ENCODE measurements at regions not wholly inside any gene's neighbourhood (a gene's known extent, or its start where the extent isn't known, plus 50 kb on each side); places are given as distances from the start of the nearest gene placed in this dataset.

GRCh38 chr3:59306436-59306835, 256.6 kb upstream of the CFAP20DC start:
- ChIA-PET POLR2A (no interaction called here), CTCF (interaction anchor here (0.8 to 1.7 kb wide), 6 partner anchors 46 to 552 kb away, joined by 3 to 6 read pairs (median 3); no protein-coding TSS in a partner anchor), RAD21 (ENCODE audit: unreplicated experiment) (interaction anchor here (1.3 to 2.2 kb wide), 3 partner anchors 45 to 551 kb away, joined by 5 to 6 read pairs (median 6); no protein-coding TSS in a partner anchor), SMC1A (ENCODE audit: uncharacterized antibody, unreplicated experiment) (interaction anchor here (0.7 to 2.8 kb wide), 6 partner anchors 8 to 80 kb away, joined by 3 to 9 read pairs (median 3); no protein-coding TSS in a partner anchor)
- no peak for ATAC-seq
- no peak overlapping the region for H3K27ac ChIP-seq (ENCODE audit: control insufficient read depth, insufficient read depth)
- no peak for DNase-seq (ENCODE audit: low read depth, low spot score)
- in situ Hi-C loops (cut with MboI) (no loop called here), intact Hi-C loops (cut with micrococcal nuclease; ENCODE audit: unreplicated experiment) (no loop called here)
- no peaks in the 10 kb centered on the region for H3K27me3 ChIP-seq (replicated peaks in 1 of 2; ENCODE audit: control insufficient read depth in 2 of 2, insufficient read depth in 2 of 2, low read length in 1 of 2)
- no TSS peak for BruUV-seq (replicated peaks)
- TF ChIP-seq ASH2L (IDR thresholded peaks at IDR 0.05; ENCODE audit: borderline replicate concordance, low read depth) (no peak), ZNF274 (IDR thresholded peaks at IDR 0.05; ENCODE audit: insufficient read depth, insufficient read length) (no peak), ZSCAN29 (IDR thresholded peaks at IDR 0.05) (no peak), ZZZ3 (IDR thresholded peaks at IDR 0.05; ENCODE audit: control insufficient read depth, insufficient read length, low read depth) (no peak), IRF4 (IDR thresholded peaks at IDR 0.05; ENCODE audit: low read depth, low read length) (no peak), RFX5 (IDR thresholded peaks at IDR 0.05; ENCODE audit: low read depth, low read length) (no peak), JUNB (IDR thresholded peaks at IDR 0.05) (no peak), PML (IDR thresholded peaks at IDR 0.05; ENCODE audit: low read length) (no peak)
- TF ChIP-seq, protein P1, sequence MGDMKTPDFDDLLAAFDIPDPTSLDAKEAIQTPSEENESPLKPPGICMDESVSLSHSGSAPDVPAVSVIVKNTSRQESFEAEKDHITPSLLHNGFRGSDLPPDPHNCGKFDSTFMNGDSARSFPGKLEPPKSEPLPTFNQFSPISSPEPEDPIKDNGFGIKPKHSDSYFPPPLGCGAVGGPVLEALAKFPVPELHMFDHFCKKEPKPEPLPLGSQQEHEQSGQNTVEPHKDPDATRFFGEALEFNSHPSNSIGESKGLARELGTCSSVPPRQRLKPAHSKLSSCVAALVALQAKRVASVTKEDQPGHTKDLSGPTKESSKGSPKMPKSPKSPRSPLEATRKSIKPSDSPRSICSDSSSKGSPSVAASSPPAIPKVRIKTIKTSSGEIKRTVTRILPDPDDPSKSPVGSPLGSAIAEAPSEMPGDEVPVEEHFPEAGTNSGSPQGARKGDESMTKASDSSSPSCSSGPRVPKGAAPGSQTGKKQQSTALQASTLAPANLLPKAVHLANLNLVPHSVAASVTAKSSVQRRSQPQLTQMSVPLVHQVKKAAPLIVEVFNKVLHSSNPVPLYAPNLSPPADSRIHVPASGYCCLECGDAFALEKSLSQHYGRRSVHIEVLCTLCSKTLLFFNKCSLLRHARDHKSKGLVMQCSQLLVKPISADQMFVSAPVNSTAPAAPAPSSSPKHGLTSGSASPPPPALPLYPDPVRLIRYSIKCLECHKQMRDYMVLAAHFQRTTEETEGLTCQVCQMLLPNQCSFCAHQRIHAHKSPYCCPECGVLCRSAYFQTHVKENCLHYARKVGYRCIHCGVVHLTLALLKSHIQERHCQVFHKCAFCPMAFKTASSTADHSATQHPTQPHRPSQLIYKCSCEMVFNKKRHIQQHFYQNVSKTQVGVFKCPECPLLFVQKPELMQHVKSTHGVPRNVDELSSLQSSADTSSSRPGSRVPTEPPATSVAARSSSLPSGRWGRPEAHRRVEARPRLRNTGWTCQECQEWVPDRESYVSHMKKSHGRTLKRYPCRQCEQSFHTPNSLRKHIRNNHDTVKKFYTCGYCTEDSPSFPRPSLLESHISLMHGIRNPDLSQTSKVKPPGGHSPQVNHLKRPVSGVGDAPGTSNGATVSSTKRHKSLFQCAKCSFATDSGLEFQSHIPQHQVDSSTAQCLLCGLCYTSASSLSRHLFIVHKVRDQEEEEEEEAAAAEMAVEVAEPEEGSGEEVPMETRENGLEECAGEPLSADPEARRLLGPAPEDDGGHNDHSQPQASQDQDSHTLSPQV (IDR thresholded peaks at IDR 0.05) = no peak
- no peak overlapping the region for H3K4me2 ChIP-seq (ENCODE audit: control insufficient read depth, insufficient read depth)
- H3K79me2 ChIP-seq (ENCODE audit: control insufficient read depth, insufficient read depth, low read length) = no peaks in the 10 kb centered on the region
- no peak overlapping the region for H3K4me3 ChIP-seq
- H3K36me3 ChIP-seq (ENCODE audit: control insufficient read depth in 2 of 2, insufficient read depth in 2 of 2, low read length in 1 of 2) = no peaks in the 10 kb centered on the region
- no peaks in the 10 kb centered on the region for H4K20me1 ChIP-seq (ENCODE audit: control insufficient read depth, insufficient read depth)
- H3K9me3 ChIP-seq (replicated peaks; ENCODE audit: control insufficient read depth, insufficient read depth, low read length) = no peaks in the 10 kb centered on the region
- H3K4me1 ChIP-seq (ENCODE audit: control insufficient read depth, insufficient read depth, low read length) = no peaks in the 10 kb centered on the region
- no peak overlapping the region for H3K9ac ChIP-seq (ENCODE audit: control insufficient read depth, insufficient read depth, low read length)
- FAIRE-seq = no peak
- no peak overlapping the region for H2AFZ ChIP-seq (ENCODE audit: control insufficient read depth, low read depth, low read length)
- 26% methylated on average over 3 of the region's 3 CpGs for WGBS (ENCODE audit: insufficient coverage, insufficient replicate concordance, low lambda C conversion rate, missing lambda C conversion rate)
